Progenitor cell of endocrine pancreas (in vitro differentiated cells): ENCODE measurements at regions not wholly inside any gene's neighbourhood (a gene's known extent, or its start where the extent isn't known, plus 50 kb on each side); places are given as distances from the start of the nearest gene placed in this dataset.

Source experiments
- DNase-seq: peaks from one replicate; pipeline ENCODE4 v3.0.0; 2021; ENCODE audit warnings: low spot score; ENCODE audit not compliant: unreplicated experiment
- H3K27ac Mint-ChIP-seq: 2 replicates; pipeline ENCODE4 v1.8.0; 2021; ENCODE audit warnings: mild to moderate bottlenecking, moderate library complexity, mixed read lengths
- H3K27me3 Mint-ChIP-seq: 2 replicates; pipeline ENCODE4 v1.8.0; 2021; ENCODE audit warnings: mixed read lengths
- H3K36me3 Mint-ChIP-seq: 2 replicates; pipeline ENCODE4 v1.8.0; 2022; ENCODE audit warnings: mixed read lengths; ENCODE audit not compliant: insufficient read depth
- H3K4me1 Mint-ChIP-seq: 2 replicates; pipeline ENCODE4 v1.8.0; 2021; ENCODE audit warnings: low read depth, mixed read lengths
- H3K4me3 Mint-ChIP-seq: 2 replicates; pipeline ENCODE4 v1.8.0; 2021; ENCODE audit warnings: low read depth, mild to moderate bottlenecking, moderate library complexity, mixed read lengths
- H3K9me3 Mint-ChIP-seq: 2 replicates; pipeline ENCODE4 v1.8.0; 2021; ENCODE audit warnings: low read depth, mixed read lengths
- TF ChIP-seq, protein P1 (sequence below): fragments of 200-600 bp; sonication (generic); IDR thresholded peaks from one replicate; pipeline ENCODE4 v1.5.0; 2021; ENCODE audit warnings: antibody characterized with exemption, mild to moderate bottlenecking; ENCODE audit not compliant: unreplicated experiment

DNA sequence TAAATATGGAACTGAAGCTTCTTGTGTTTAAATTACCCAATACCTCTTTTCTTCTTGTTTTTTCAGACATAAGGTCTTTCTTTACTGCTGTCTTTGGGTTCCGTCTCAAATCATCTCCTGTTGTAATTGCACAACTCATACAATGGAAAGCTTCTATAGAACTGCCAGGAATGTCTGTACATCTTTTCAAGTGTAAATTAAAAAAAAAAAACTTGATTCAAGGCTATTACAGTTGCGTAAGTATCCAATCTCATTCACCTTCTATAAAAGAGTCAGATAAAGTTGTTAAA, 243.5 kb downstream of the ICE1 start:
- Mint-ChIP-seq H3K4me3 (no peak overlapping the region), H3K27me3 (peaks cover 4% of the 10 kb centered on the region), H3K36me3 (no peaks in the 10 kb centered on the region), H3K27ac (no peak overlapping the region), H3K4me1 (no peaks in the 10 kb centered on the region), H3K9me3 (no peaks in the 10 kb centered on the region)
- no peak for DNase-seq
- TF ChIP-seq, protein P1, sequence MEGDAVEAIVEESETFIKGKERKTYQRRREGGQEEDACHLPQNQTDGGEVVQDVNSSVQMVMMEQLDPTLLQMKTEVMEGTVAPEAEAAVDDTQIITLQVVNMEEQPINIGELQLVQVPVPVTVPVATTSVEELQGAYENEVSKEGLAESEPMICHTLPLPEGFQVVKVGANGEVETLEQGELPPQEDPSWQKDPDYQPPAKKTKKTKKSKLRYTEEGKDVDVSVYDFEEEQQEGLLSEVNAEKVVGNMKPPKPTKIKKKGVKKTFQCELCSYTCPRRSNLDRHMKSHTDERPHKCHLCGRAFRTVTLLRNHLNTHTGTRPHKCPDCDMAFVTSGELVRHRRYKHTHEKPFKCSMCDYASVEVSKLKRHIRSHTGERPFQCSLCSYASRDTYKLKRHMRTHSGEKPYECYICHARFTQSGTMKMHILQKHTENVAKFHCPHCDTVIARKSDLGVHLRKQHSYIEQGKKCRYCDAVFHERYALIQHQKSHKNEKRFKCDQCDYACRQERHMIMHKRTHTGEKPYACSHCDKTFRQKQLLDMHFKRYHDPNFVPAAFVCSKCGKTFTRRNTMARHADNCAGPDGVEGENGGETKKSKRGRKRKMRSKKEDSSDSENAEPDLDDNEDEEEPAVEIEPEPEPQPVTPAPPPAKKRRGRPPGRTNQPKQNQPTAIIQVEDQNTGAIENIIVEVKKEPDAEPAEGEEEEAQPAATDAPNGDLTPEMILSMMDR: no peak

DNA sequence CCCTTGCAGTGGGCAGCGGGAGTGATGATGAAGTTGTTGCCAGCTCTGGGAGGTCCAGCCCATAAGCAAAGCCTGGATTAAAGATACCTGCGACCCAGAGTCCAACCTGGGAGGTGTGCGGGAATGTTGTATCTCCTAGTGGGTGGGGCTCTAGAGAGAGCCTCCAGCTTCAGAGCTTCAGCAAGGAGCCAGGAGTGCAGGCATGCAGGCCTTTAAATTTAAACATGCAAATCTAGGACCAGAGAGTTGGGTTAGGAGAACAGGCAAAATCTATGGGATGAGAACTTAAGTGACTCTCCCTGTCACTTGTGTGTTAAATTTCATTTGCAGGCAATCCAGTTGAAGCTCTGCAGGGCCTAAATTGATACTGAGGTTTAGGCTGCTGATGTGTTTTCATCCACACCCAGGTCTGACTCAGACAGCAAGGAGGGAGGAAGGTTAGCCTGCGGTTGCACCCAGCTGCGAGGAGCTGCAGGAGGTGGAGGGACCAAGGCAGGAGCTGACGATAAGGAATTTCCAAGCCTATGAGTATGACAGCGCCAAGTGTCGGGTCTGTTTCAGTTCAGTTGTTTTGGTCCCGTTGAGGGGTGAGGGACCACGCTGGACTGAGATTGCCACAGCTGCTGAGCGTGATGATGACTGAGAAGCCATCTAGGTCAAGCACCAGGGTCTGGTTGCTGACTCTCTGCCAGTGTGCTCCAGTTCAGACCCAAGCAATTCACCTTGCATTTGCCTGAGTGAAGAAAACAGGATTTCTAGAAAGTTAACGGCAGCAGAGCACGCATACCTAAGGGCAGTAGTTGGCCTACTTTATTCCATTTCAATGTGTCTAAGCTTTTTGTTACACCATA, 243.0 kb downstream of the ICE1 start:
- H3K27me3 Mint-ChIP-seq: peaks cover 4% of the 10 kb centered on the region
- H3K4me3 Mint-ChIP-seq: no peak overlapping the region
- no peak for DNase-seq
- TF ChIP-seq, protein P1: no peak
- no peaks in the 10 kb centered on the region for H3K9me3 Mint-ChIP-seq
- H3K36me3 Mint-ChIP-seq: no peaks in the 10 kb centered on the region
- H3K4me1 Mint-ChIP-seq: no peaks in the 10 kb centered on the region
- H3K27ac Mint-ChIP-seq: no peak overlapping the region

DNA sequence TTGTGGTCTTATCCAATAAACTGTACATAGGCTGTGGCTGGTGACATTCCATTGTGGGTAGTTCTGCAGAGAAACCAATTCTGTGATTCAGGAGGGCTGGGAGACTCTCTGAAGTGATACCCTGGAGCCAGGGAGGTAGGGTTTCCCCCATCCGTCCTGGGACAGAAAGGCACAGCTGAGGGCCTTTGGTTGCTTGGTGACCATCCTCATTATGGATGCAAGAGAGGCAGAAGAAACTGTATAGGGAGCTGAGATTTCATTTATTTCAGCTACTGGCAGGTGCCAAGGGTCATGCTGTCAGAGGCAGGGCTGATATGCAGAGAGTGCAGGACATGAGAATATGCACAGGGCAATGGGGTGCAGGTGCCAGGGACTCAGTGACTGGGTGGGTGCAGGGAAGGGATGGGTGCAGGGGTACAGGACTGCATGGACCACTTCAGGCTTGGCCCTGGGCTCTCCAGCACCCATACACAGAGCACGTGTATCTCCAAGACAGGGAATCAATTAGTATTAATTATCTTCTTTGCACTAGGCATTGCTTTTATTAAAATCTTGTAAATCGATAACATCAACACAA, 236.5 kb downstream of the ICE1 start:
- Mint-ChIP-seq H3K36me3 (no peaks in the 10 kb centered on the region), H3K27me3 (no peaks in the 10 kb centered on the region), H3K9me3 (no peaks in the 10 kb centered on the region), H3K4me1 (peaks cover 7% of the 10 kb centered on the region), H3K27ac (peak overlapping the region; percentile 6), H3K4me3 (no peak overlapping the region)
- TF ChIP-seq, protein P1: no peak
- no peak for DNase-seq

DNA sequence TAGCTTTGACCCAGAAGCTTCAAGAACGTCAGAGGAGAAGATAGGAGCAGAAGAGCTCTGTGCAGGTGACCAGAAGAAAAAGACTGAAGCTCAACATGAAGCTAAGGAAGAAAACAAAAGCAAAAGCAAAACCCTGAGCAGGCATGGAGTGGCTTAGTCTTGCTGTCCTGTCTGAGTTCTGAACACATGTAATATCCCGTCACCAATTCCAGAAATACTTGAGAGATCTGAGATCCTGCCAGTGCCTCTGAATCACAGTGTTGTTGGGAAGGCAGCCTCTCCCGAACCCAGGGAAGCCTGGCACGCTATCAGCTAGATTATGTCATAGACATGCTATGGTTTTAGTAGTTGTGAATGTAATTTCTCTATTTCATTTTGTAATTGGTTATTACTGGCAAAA, 235.7 kb downstream of the ICE1 start:
- Mint-ChIP-seq H3K4me3 (no peak overlapping the region), H3K27ac (no peak overlapping the region), H3K27me3 (no peaks in the 10 kb centered on the region), H3K9me3 (no peaks in the 10 kb centered on the region), H3K4me1 (peaks cover 7% of the 10 kb centered on the region), H3K36me3 (no peaks in the 10 kb centered on the region)
- no peak for DNase-seq
- TF ChIP-seq, protein P1: no peak

GRCh38 chr5:5652181-5652580, 229.7 kb downstream of the ICE1 start:
- Mint-ChIP-seq H3K9me3 (no peaks in the 10 kb centered on the region), H3K4me3 (no peak overlapping the region), H3K4me1 (no peaks in the 10 kb centered on the region), H3K36me3 (no peaks in the 10 kb centered on the region), H3K27ac (no peak overlapping the region), H3K27me3 (no peaks in the 10 kb centered on the region)
- TF ChIP-seq, protein P1: no peak
- DNase-seq: no peak
